Astrocyte of the cerebellum (primary cell): ENCODE measurements at regions not wholly inside any gene's neighbourhood (a gene's known extent, or its start where the extent isn't known, plus 50 kb on each side); places are given as distances from the start of the nearest gene placed in this dataset.
"Not testable (repeated sequence)": the region's sequence is repeated elsewhere in the genome, so short reads cannot be mapped to it uniquely, and the experiment has no call there.

Experiments
- DNase-seq: peaks from one replicate; pipeline ENCODE4 v3.0.0-alpha.2; 2011; ENCODE audit warnings: low read depth
- H3K4me3 ChIP-seq: 2 replicates; pipeline ENCODE4 v1.5.1; 2011; ENCODE audit warnings: mild to moderate bottlenecking, low read depth, low read length, moderate library complexity
- in situ Hi-C: cut with HindIII; loops from 2 replicates; pipeline ENCODE4 v1.10.0; 2017; ENCODE audit warnings: low sequenced_read_pairs
- TF ChIP-seq, protein P1 (sequence below): IDR thresholded peaks from 2 replicates; pipeline ENCODE4 v1.5.1; 2012; ENCODE audit warnings: low read length, low read depth, moderate library complexity, mild to moderate bottlenecking; ENCODE audit errors: missing control alignments

DNA sequence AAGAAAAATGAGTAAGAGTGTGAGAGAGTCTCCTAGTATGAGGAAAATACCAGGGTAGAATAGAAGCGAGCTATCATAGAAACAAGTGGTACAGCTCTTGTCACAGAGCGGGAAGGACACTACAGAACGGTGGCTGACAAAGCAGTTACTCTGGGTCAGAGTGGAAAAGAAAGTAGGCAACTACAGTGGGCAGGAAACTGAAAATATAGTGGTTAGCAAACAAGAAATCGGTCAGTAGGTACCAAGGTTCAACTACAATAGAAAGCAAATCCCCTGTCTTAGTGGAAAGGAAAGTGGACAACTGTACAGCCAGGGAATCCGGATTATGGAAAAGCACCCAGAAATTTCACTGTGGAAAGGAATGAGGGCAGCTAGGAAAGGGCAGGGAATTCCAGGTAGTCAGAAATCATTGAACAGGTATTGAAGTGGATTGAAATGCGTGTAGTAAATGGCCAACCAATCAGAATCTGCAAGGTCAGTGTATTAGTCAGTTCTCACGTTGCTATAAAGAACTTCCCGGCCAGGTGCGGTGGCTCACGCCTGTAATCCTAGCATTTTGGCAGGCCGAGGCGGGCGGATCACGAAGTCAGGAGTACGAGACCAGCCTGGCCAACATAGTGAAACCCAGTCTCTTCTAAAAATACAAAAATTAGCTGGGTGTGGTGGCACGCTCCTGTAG lies 219.6 kb upstream of the DIAPH2 start:
- TF ChIP-seq, protein P1, sequence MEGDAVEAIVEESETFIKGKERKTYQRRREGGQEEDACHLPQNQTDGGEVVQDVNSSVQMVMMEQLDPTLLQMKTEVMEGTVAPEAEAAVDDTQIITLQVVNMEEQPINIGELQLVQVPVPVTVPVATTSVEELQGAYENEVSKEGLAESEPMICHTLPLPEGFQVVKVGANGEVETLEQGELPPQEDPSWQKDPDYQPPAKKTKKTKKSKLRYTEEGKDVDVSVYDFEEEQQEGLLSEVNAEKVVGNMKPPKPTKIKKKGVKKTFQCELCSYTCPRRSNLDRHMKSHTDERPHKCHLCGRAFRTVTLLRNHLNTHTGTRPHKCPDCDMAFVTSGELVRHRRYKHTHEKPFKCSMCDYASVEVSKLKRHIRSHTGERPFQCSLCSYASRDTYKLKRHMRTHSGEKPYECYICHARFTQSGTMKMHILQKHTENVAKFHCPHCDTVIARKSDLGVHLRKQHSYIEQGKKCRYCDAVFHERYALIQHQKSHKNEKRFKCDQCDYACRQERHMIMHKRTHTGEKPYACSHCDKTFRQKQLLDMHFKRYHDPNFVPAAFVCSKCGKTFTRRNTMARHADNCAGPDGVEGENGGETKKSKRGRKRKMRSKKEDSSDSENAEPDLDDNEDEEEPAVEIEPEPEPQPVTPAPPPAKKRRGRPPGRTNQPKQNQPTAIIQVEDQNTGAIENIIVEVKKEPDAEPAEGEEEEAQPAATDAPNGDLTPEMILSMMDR, result no peak
- in situ Hi-C loops, result no loop called here
- no peak for DNase-seq
- H3K4me3 ChIP-seq, result no peak overlapping the region

DNA sequence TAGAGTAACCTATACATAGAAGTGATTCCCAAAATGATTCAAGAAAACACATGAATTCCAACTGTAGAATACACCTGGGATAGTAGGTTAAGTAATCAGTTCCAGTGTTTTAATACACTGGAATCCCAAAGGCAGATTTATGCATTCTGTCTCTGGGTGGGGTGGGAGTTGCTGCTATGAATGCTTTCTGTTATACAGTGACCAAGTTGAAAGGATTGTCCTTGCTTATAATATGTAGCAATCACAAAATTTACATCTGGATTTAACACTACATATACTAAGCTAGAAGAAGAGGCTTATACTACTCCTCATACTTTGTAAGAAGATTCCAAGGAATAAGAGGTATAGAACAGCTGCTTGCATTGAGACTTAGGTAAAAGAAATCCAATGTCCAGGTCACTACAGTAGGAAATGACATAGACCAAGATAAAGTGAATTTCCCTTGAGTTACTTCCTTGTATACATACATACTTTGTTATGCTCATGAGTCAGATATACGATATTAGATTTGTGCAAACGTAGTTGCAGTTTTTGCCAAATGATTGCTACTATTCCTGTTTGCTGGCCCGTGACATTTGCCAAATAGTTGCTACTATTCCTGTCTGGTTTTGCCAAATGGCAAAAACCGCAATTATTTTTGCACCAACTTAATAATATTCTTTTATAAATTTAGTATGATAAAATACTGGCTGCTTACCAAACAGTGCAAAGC lies 210.5 kb upstream of the DIAPH2 start:
- DNase-seq, result no peak
- in situ Hi-C loops, result no loop called here
- TF ChIP-seq, protein P1, result no peak
- H3K4me3 ChIP-seq, result no peak overlapping the region

DNA sequence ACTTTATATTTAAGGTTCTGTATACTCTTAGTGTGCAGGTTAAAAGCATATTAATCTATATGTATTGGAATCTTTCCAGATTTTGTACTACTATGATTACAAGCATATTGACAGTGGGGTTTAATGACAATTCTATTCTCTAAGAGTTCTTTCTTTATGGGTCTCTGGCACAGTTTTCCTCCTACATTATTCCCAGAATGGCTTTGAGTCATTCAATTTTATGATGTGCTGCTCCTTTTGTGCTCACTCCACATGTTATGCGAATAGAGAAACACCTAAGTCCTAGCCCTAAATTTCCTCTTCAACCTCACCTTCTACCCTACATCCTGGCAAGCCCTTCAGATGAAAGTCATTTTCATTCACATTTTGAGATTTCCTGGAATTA lies 209.9 kb upstream of the DIAPH2 start:
- in situ Hi-C loops, result no loop called here
- TF ChIP-seq, protein P1, result no peak
- H3K4me3 ChIP-seq, result no peak overlapping the region
- DNase-seq, result no peak

DNA sequence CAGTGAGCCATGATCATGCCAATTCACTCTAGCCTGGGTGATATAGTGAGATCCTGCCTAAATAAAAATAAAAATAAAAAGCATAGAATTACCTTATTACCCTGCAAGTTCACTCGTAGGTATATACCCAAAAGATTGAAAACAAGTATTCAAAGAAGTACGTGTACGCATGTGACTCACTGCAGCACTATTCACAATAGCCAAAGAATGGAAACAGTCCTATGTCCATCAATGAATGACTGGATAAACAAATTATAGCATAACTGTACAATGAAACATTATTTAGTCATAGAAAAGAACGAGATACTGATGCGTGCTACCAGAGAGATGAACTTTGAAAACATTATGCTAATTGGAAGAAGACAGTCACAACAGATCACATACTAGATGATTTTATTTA lies 204.6 kb upstream of the DIAPH2 start:
- in situ Hi-C loops, result no loop called here
- no peak for DNase-seq
- TF ChIP-seq, protein P1, result no peak
- no peak overlapping the region for H3K4me3 ChIP-seq

DNA sequence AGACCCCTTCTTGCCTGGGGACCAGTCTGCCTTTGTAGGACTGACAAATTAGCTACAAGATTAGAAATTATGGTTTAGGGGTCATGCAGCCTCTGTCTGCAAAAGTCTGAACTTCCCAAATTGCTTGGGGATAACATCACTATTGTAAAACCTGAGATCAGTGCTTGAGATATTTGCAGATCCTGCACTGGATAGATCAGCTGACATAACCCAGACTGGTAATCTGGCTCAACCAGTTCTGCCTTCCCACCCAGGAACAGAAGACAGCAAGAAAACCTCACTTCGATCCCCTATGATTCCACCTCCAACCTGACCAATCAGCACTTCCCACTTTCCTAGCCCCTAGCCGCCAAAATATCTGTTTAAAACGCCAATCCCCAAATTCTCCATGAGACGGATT lies 202.8 kb upstream of the DIAPH2 start:
- TF ChIP-seq, protein P1, result no peak
- DNase-seq, result no peak
- no peak overlapping the region for H3K4me3 ChIP-seq
- in situ Hi-C loops, result no loop called here

DNA sequence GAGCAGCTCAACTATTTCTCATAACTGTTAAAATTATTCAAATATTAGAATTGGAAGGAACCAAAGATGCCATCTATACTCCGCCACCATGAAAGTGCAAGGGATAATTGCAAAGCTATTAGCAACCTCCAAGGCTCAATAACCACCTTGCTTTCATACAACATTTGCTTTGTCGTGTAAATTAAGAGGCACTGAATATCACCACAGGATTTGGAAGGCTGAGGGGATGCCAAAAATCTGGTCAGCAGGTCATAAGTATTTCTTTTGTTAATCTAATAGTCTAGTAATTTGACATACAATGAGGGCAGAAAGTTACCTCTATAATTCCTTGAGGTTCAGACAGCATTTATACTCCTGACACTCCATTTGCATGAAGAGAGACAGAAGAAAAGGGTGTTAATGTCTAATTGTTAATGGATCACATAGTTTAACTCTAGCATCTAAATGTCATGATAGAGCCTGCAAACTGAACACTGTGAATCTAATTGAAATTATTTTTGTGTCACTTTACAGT lies 200.9 kb upstream of the DIAPH2 start:
- no peak overlapping the region for H3K4me3 ChIP-seq
- TF ChIP-seq, protein P1, result no peak
- in situ Hi-C loops, result no loop called here
- DNase-seq, result no peak

DNA sequence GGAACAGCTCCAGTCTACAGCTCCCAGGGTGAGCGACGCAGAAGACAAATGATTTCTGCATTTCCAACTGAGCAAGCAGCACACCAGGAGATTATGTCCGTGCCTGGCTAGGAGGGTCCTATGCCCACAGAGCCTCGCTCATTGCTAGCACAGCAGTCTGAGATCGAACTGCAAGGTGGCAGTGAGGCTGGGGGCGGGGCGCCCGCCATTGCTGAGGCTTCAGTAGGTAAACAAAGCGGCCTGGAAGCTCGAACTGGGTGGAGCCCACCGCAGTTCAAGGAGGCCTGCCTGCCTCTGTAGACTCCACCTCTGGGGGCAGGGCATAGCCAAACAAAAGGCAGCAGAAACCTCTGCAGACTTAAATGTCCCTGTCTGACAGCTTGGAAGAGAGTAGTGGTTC lies 198.0 kb upstream of the DIAPH2 start:
- DNase-seq, in situ Hi-C loops: not testable (repeated sequence)

More for the DNA sequence above, 198.0 kb upstream of the DIAPH2 start:
- not testable (repeated sequence) for H3K4me3 ChIP-seq
